B cell (primary cell): ENCODE measurements at regions not wholly inside any gene's neighbourhood (a gene's known extent, or its start where the extent isn't known, plus 50 kb on each side); places are given as distances from the start of the nearest gene placed in this dataset.

Experiments used
- ATAC-seq: fragments of 200-7000 bp; cut with Tn5 transposase; one replicate; pipeline ENCODE4 v1.10.0; 2021; ENCODE audit warnings: low read depth, mild to moderate bottlenecking, moderate number of reproducible peaks, moderate library complexity
- CTCF ChIA-PET: fragments of 350-600 bp; sonication (Branson Sonifier 250); formaldehyde crosslinking; loops from one replicate; lab custom pipeline; 2021; ENCODE audit warnings: antibody characterized with exemption, inconsistent platforms; lab: Charles Lee
- POLR2A ChIA-PET: fragments of 350-600 bp; sonication (Branson Sonifier 250); formaldehyde crosslinking; loops from one replicate; lab custom pipeline; 2021; ENCODE audit warnings: antibody characterized with exemption; lab: Charles Lee
- DNase-seq: peaks from one replicate; pipeline ENCODE4 v3.0.0; 2013
- H2AFZ ChIP-seq: 2 replicates; pipeline ENCODE4 v1.6.1; 2012; ENCODE audit warnings: mild to moderate bottlenecking, low read depth, low read length; ENCODE audit not compliant: insufficient read depth, poor library complexity, severe bottlenecking
- H3K27ac ChIP-seq, 2 donors: 1 replicate in 1 of 2; 2 replicates in 1 of 2; pipeline ENCODE4 v1.5.1; 2012 to 2013; ENCODE audit warnings: low read length in 2 of 2, mild to moderate bottlenecking in 2 of 2, moderate library complexity in 1 of 2
- H3K27me3 ChIP-seq, 4 experiments: fragments of 200-600 bp in 1 of 4; sonication (generic) in 1 of 4; replicated peaks in 1 of 4; 1 replicate in 2 of 4; 2 replicates in 2 of 4; pipeline versions ENCODE4 v1.6.1 to v1.7.0; 2013 to 2016; ENCODE audit warnings: low read length in 3 of 4, mild to moderate bottlenecking in 2 of 4, mixed read lengths in 1 of 4, moderate library complexity in 1 of 4; ENCODE audit not compliant: insufficient read depth in 4 of 4, control insufficient read depth in 3 of 4; ENCODE audit errors: control extremely low read depth in 1 of 4
- H3K36me3 ChIP-seq, 2 experiments: replicated peaks in 1 of 2; 1 replicate in 1 of 2; 2 replicates in 1 of 2; pipeline versions ENCODE4 v1.6.1 to v1.7.1; 2013; ENCODE audit warnings: low read length in 1 of 2; ENCODE audit not compliant: insufficient read depth in 2 of 2, control insufficient read depth in 1 of 2; ENCODE audit errors: control extremely low read depth in 1 of 2, extremely low read depth in 1 of 2
- H3K4me1 ChIP-seq, 2 donors: fragments of 200-600 bp in 1 of 2; sonication (generic) in 1 of 2; 1 replicate in 1 of 2; 2 replicates in 1 of 2; pipeline versions ENCODE4 v1.5.1 to v1.6.1; 2013 to 2017; ENCODE audit warnings: low read length in 2 of 2; ENCODE audit not compliant: control insufficient read depth in 2 of 2, insufficient read depth in 2 of 2
- H3K4me2 ChIP-seq: replicated peaks from 2 replicates; pipeline ENCODE3; 2012; ENCODE audit warnings: mild to moderate bottlenecking, low read depth, low read length; ENCODE audit not compliant: poor library complexity, severe bottlenecking
- H3K4me3 ChIP-seq, 5 experiments: fragments of 200-600 bp in 1 of 5; sonication (generic) in 1 of 5; 1 replicate in 3 of 5; 2 replicates in 2 of 5; pipeline versions ENCODE4 v1.5.1 to v1.7.0; 2011 to 2016; ENCODE audit warnings: low read length in 4 of 5, mild to moderate bottlenecking in 4 of 5, low read depth in 2 of 5, control low read depth in 1 of 5, moderate library complexity in 1 of 5; ENCODE audit not compliant: insufficient read depth in 1 of 5; ENCODE audit errors: control extremely low read depth in 1 of 5, extremely low read depth in 1 of 5
- H3K79me2 ChIP-seq: fragments of 200-600 bp; sonication (generic); one replicate; pipeline ENCODE4 v1.6.0; 2016; ENCODE audit warnings: low read length; ENCODE audit not compliant: control insufficient read depth, insufficient read depth
- H3K9ac ChIP-seq: fragments of 200-600 bp; sonication (generic); 2 replicates; pipeline ENCODE4 v1.6.1; 2017; ENCODE audit warnings: mild to moderate bottlenecking, low read length, moderate library complexity
- H3K9me3 ChIP-seq, 3 donors: one replicate each; pipeline versions ENCODE4 v1.6.1 to v1.7.1; 2013; ENCODE audit warnings: low read length in 2 of 3; ENCODE audit not compliant: control insufficient read depth in 2 of 3, insufficient read depth in 1 of 3; ENCODE audit errors: control extremely low read depth in 1 of 3
- H4K20me1 ChIP-seq: 2 replicates; pipeline ENCODE4 v1.6.0; 2012; ENCODE audit warnings: mild to moderate bottlenecking, low read length; ENCODE audit not compliant: insufficient read depth, control insufficient read depth, poor library complexity, severe bottlenecking
- H3K27ac Mint-ChIP-seq: one replicate; pipeline ENCODE4 v1.8.0; 2021; ENCODE audit warnings: mixed read lengths
- H3K27me3 Mint-ChIP-seq: one replicate; pipeline ENCODE4 v1.8.0; 2021; ENCODE audit warnings: mixed read lengths
- H3K4me1 Mint-ChIP-seq: one replicate; pipeline ENCODE4 v1.8.0; 2021; ENCODE audit warnings: mixed read lengths
- H3K4me3 Mint-ChIP-seq: one replicate; pipeline ENCODE4 v1.8.0; 2021; ENCODE audit warnings: mixed read lengths
- H3K9me3 Mint-ChIP-seq: one replicate; pipeline ENCODE4 v1.8.0; 2022; ENCODE audit warnings: mixed read lengths; ENCODE audit not compliant: insufficient read depth
- EZH2 ChIP-seq: IDR thresholded peaks from 2 replicates; pipeline ENCODE4 v1.6.1; 2012; ENCODE audit warnings: borderline replicate concordance, low read depth, mild to moderate bottlenecking, moderate library complexity, low read length; ENCODE audit not compliant: insufficient read depth, poor library complexity, severe bottlenecking
- WGBS: methylation state at CpG from one replicate; pipeline ENCODE4 v1.1.5; 2013; ENCODE audit warnings: missing lambda C conversion rate; ENCODE audit not compliant: insufficient coverage; 5-methylcytosine and 5-hydroxymethylcytosine counted together
- intact Hi-C: fragments of 100-400 bp; cut with micrococcal nuclease; formaldehyde crosslinking; loops from one replicate; pipeline ENCODE4 v1.10.0; 2022
- TF ChIP-seq, protein P1 (sequence below): fragments of 200-600 bp; IDR thresholded peaks from one replicate; pipeline ENCODE4 v1.8.0; 2022; ENCODE audit warnings: antibody characterized with exemption, mild to moderate bottlenecking

DNA sequence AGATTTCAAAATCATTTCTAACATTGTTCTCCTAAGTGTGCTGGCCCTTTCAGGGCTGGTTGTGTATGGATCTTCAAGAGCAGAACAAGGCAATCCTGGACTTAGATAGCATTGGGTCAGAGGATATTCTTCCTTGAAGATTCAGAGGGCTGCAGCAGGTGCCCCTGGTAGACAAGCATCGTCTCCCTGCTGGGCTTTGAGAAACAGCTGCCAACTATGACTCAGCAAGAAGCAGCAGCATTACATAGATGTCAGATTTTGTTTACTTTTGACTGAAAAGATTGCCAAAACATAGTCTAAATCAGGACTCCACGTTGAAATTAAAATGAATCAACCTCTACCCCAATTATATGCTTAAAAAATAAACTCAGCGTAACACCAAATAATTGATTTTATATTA is 618.8 kb downstream of the SOCS6 start:
- POLR2A ChIA-PET = no interaction called here
- Mint-ChIP-seq H3K27ac (no peak overlapping the region), H3K27me3 (no peaks in the 10 kb centered on the region)

DNA sequence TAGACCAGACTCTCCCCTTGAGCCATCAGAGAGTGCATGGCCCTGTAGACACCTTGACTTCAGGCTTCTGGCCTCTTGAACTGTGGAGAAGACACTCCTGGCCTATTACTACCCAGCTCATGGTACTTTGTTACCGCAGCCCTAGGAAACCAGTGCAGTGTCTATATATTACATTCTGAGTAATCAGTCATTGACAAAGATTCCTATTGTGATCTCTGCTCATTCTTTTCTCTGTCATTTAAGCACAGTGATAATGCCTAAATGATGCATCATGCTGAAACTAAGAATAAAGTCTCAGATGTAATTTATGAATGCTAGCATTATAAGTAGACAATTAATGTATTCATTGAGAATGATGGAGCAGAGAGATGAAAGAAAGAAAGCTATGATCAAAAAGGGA is 603.5 kb downstream of the SOCS6 start:
- DNase-seq = no peak
- H3K36me3 ChIP-seq = no peaks in the 10 kb centered on the region
- no peaks in the 10 kb centered on the region for H3K4me1 Mint-ChIP-seq
- H4K20me1 ChIP-seq = no peaks in the 10 kb centered on the region
- no peaks in the 10 kb centered on the region for H3K4me1 ChIP-seq
- no peak overlapping the region for H2AFZ ChIP-seq
- H3K79me2 ChIP-seq = no peaks in the 10 kb centered on the region
- ATAC-seq = no peak
- ChIA-PET POLR2A (no interaction called here), CTCF (no interaction called here)
- H3K9me3 ChIP-seq = peaks cover 0 to 7% (median 0%) of the 10 kb centered on the region in 3 donors
- peaks cover 8% of the 10 kb centered on the region for H3K9me3 Mint-ChIP-seq
- H3K27me3 Mint-ChIP-seq = no peaks in the 10 kb centered on the region
- intact Hi-C loops = no loop called here
- H3K27ac ChIP-seq = no peak overlapping the region
- WGBS = no CpG with 5 or more reads among the region's 1 CpG
- H3K27ac Mint-ChIP-seq = no peak overlapping the region
- H3K4me3 Mint-ChIP-seq = no peak overlapping the region
- TF ChIP-seq, protein P1, sequence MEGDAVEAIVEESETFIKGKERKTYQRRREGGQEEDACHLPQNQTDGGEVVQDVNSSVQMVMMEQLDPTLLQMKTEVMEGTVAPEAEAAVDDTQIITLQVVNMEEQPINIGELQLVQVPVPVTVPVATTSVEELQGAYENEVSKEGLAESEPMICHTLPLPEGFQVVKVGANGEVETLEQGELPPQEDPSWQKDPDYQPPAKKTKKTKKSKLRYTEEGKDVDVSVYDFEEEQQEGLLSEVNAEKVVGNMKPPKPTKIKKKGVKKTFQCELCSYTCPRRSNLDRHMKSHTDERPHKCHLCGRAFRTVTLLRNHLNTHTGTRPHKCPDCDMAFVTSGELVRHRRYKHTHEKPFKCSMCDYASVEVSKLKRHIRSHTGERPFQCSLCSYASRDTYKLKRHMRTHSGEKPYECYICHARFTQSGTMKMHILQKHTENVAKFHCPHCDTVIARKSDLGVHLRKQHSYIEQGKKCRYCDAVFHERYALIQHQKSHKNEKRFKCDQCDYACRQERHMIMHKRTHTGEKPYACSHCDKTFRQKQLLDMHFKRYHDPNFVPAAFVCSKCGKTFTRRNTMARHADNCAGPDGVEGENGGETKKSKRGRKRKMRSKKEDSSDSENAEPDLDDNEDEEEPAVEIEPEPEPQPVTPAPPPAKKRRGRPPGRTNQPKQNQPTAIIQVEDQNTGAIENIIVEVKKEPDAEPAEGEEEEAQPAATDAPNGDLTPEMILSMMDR = no peak
- TF ChIP-seq EZH2 = no peak
- H3K4me3 ChIP-seq = no peak overlapping the region
- H3K4me2 ChIP-seq = no peak overlapping the region
- no peak overlapping the region for H3K9ac ChIP-seq
- no peaks in the 10 kb centered on the region for H3K27me3 ChIP-seq

More for the DNA sequence above, 618.8 kb downstream of the SOCS6 start:
- no peak for ATAC-seq
- no peaks in the 10 kb centered on the region for H3K4me1 Mint-ChIP-seq
- H3K9ac ChIP-seq = no peak overlapping the region
- no CpG with 5 or more reads among the region's 3 CpGs for WGBS
- no peaks in the 10 kb centered on the region for H3K79me2 ChIP-seq
- CTCF ChIA-PET = no interaction called here
- no peak for DNase-seq
- no peaks in the 10 kb centered on the region for H3K9me3 Mint-ChIP-seq
- H3K4me3 Mint-ChIP-seq = no peak overlapping the region
- TF ChIP-seq, protein P1 = no peak
- TF ChIP-seq EZH2 = no peak
- no peak overlapping the region for H3K27ac ChIP-seq
- H3K9me3 ChIP-seq = no peaks in the 10 kb centered on the region
- no peak overlapping the region for H3K4me2 ChIP-seq
- no peaks in the 10 kb centered on the region for H3K4me1 ChIP-seq
- no peaks in the 10 kb centered on the region for H3K36me3 ChIP-seq
- no peaks in the 10 kb centered on the region for H4K20me1 ChIP-seq
- no peak overlapping the region for H2AFZ ChIP-seq
- intact Hi-C loops = no loop called here
- H3K27me3 ChIP-seq = no peaks in the 10 kb centered on the region
- H3K4me3 ChIP-seq = no peak overlapping the region
